Activated naive CD8-positive, alpha-beta T cell treated with anti-CD3 and anti-CD28 coated beads, Interleukin-2, amount 50 U/mL, for 24 hours (primary cell): ENCODE measurements at regions not wholly inside any gene's neighbourhood (a gene's known extent, or its start where the extent isn't known, plus 50 kb on each side); places are given as distances from the start of the nearest gene placed in this dataset.

Source experiments
- ATAC-seq: fragments of 150-1000 bp; cut with Tn5 transposase; one replicate; pipeline ENCODE4 v1.10.0; 2021
- DNase-seq: peaks from one replicate; pipeline ENCODE4 v3.0.0; 2021
- H3K27ac Mint-ChIP-seq: one replicate; pipeline ENCODE4 v1.8.0; 2021; ENCODE audit warnings: mild to moderate bottlenecking, mixed read lengths
- H3K27me3 Mint-ChIP-seq: one replicate; pipeline ENCODE4 v1.8.0; 2021; ENCODE audit warnings: mixed read lengths
- H3K36me3 Mint-ChIP-seq: one replicate; pipeline ENCODE4 v1.8.0; 2021; ENCODE audit warnings: low read depth, mixed read lengths
- H3K4me1 Mint-ChIP-seq: one replicate; pipeline ENCODE4 v1.8.0; 2021; ENCODE audit warnings: mixed read lengths
- H3K4me3 Mint-ChIP-seq: one replicate; pipeline ENCODE4 v1.8.0; 2021; ENCODE audit warnings: mild to moderate bottlenecking, moderate library complexity, mixed read lengths
- H3K9me3 Mint-ChIP-seq: one replicate; pipeline ENCODE4 v1.8.0; 2021; ENCODE audit warnings: mixed read lengths

GRCh38 chr6:2491137-2491536 lies 245.7 kb upstream of the GMDS start:
- ATAC-seq = no peak
- H3K4me1 Mint-ChIP-seq = no peaks in the 10 kb centered on the region
- H3K9me3 Mint-ChIP-seq = no peaks in the 10 kb centered on the region
- H3K4me3 Mint-ChIP-seq = no peak overlapping the region
- no peaks in the 10 kb centered on the region for H3K27me3 Mint-ChIP-seq
- H3K36me3 Mint-ChIP-seq = no peaks in the 10 kb centered on the region
- H3K27ac Mint-ChIP-seq = no peak overlapping the region
- DNase-seq = no peak

- DNase-seq = no peak
- peaks cover 1% of the 10 kb centered on the region for H3K9me3 Mint-ChIP-seq
- no peak overlapping the region for H3K4me3 Mint-ChIP-seq
- no peak for ATAC-seq
- H3K4me1 Mint-ChIP-seq = no peaks in the 10 kb centered on the region
- no peak overlapping the region for H3K27ac Mint-ChIP-seq
- no peaks in the 10 kb centered on the region for H3K27me3 Mint-ChIP-seq
- H3K36me3 Mint-ChIP-seq = no peaks in the 10 kb centered on the region
Observed at GRCh38 chr6:2488578-2488977, 243.2 kb upstream of the GMDS start.

DNA sequence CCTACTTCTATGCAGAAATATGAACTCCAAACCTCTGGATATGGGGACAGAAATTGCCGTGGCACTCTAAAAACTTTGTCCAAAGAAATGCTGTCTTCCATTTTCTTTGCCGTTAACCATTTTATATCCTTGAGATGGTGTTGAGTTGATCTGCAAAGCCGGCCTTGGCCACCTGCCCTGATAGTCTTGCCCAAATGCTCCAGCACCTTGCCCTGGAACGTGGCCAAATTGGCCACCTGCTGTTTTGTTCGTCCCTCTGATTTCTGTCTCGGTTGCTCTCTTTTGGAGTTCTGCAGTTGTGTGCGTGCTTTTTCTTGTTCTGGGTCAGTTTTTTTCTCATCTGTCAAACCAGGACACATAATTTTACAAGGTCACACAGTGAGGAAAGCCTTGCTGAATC lies 239.7 kb upstream of the GMDS start:
- Mint-ChIP-seq H3K27me3 (no peaks in the 10 kb centered on the region), H3K27ac (no peak overlapping the region), H3K9me3 (peaks cover 13% of the 10 kb centered on the region), H3K4me1 (no peaks in the 10 kb centered on the region), H3K4me3 (no peak overlapping the region), H3K36me3 (peaks cover 2% of the 10 kb centered on the region)
- ATAC-seq (no peak), DNase-seq (no peak)

DNA sequence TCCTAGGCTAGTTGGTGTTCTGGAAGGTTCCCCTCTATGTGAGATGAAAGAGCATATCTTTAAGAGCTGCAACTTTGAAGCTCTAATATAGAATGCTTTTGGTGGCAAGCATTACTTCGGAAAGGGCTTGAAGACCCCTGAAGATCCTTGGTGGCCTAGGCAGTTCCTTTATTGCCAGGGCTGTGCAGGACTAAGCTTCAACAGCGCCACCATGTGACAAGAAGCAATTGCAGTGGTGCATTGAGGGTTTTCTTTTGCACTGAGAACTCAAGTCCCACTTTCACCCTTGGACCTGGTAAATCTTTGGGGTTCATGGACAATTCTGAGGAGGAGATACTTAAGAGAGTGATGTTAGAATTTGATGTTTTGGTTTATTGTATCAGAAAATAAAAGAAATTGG lies 237.4 kb upstream of the GMDS start:
- no peaks in the 10 kb centered on the region for H3K4me1 Mint-ChIP-seq
- H3K9me3 Mint-ChIP-seq = peaks cover 13% of the 10 kb centered on the region
- DNase-seq (no peak), ATAC-seq (no peak)
- H3K4me3 Mint-ChIP-seq = no peak overlapping the region
- peaks cover 2% of the 10 kb centered on the region for H3K36me3 Mint-ChIP-seq
- peaks cover 3% of the 10 kb centered on the region for H3K27me3 Mint-ChIP-seq
- no peak overlapping the region for H3K27ac Mint-ChIP-seq

DNA sequence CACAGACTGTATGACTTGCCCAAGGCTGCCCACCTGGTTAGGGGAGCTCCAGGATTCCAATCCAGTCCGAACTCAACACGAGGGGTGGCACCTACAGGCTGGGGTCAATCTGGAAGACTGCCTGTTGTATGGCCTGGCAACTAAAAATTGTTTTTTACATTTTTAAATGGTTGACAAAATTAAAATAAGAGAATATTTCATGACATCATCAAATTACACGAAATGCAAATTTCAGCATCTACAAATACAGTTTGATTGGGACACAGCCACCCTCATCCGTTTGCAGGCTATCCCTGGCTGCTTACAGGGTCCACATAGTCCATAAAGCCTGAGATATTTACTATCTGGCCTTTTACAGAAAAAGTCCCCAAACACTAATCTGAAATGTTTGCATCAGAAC lies 235.9 kb upstream of the GMDS start:
- Mint-ChIP-seq H3K36me3 (peaks cover 2% of the 10 kb centered on the region), H3K4me3 (no peak overlapping the region), H3K9me3 (peaks cover 13% of the 10 kb centered on the region), H3K27ac (no peak overlapping the region), H3K27me3 (peaks cover 3% of the 10 kb centered on the region), H3K4me1 (no peaks in the 10 kb centered on the region)
- no peak for DNase-seq
- no peak for ATAC-seq

- Mint-ChIP-seq H3K9me3 (peaks cover 13% of the 10 kb centered on the region), H3K4me1 (no peaks in the 10 kb centered on the region), H3K27ac (no peak overlapping the region), H3K4me3 (no peak overlapping the region), H3K36me3 (peaks cover 2% of the 10 kb centered on the region), H3K27me3 (peaks cover 3% of the 10 kb centered on the region)
- no peak for ATAC-seq
- no peak for DNase-seq
Observed at GRCh38 chr6:2480267-2480966, 235.0 kb upstream of the GMDS start.

- no peak for ATAC-seq
- Mint-ChIP-seq H3K9me3 (peaks cover 9% of the 10 kb centered on the region), H3K4me3 (no peak overlapping the region), H3K27ac (no peak overlapping the region), H3K27me3 (peaks cover 3% of the 10 kb centered on the region), H3K4me1 (no peaks in the 10 kb centered on the region), H3K36me3 (no peaks in the 10 kb centered on the region)
- no peak for DNase-seq
Observed at GRCh38 chr6:2478200-2478599, 232.8 kb upstream of the GMDS start.

DNA sequence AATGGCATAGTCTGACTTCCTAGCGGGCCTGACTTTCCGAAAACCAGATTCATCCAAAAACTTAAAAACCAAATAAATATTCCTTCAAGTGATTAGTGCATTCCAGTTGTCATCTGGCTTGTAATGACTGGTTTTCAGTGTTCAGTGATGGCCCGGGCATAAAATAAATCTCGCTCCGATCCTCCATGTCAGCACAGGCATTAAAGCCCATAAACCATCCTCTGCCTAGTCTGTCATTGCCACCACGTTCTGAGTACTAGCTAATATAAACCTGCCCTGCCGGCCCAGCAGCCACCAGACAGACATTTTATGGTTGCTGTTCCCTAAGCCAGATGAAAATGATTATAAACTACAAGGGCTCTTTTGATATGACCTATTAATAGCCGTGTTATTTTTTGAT lies 232.3 kb upstream of the GMDS start:
- Mint-ChIP-seq H3K4me1 (no peaks in the 10 kb centered on the region), H3K4me3 (no peak overlapping the region), H3K27me3 (peaks cover 3% of the 10 kb centered on the region), H3K9me3 (peaks cover 5% of the 10 kb centered on the region), H3K27ac (no peak overlapping the region), H3K36me3 (no peaks in the 10 kb centered on the region)
- DNase-seq (no peak), ATAC-seq (no peak)

DNA sequence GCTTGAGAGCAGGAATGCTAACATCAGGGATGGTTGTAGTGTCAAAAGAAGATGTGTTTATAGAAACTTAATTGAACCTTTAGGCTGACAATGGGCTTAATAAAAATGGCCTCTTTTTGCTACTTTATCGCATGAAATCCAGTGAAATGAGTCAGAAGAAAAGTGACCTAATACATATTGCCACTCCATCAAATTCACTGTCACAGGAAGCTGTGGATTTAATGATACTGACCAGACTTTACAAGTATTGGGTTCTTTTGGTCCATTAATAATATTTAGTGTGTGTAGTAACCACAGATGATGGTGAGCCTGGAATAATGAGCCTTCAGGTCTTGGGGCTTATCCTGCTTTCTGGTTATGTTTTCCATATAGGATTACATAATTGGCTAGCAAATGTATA lies 231.8 kb upstream of the GMDS start:
- H3K27me3 Mint-ChIP-seq = peaks cover 5% of the 10 kb centered on the region
- peaks cover 2% of the 10 kb centered on the region for H3K9me3 Mint-ChIP-seq
- H3K4me1 Mint-ChIP-seq = no peaks in the 10 kb centered on the region
- no peak for ATAC-seq
- no peak overlapping the region for H3K27ac Mint-ChIP-seq
- H3K4me3 Mint-ChIP-seq = no peak overlapping the region
- no peak for DNase-seq
- H3K36me3 Mint-ChIP-seq = no peaks in the 10 kb centered on the region

DNA sequence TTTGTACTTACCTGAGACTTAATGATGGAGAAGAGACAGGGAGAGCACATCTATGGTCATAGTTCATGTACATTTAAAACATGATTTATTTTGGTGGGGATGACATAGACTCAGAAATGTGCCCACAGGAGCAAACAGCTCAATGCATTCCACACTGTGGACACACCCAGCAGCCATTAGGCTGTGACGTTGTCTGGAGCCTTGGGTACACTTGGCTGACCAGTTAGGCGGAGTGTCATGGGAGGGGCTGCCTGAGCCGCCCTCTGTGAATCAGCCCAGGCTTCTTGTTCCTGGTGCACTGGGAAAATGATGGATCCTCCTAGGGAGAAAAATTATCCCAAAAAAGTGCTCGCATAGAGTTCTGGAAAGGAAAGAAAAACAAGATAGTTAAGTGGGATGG lies 231.0 kb upstream of the GMDS start:
- no peak for ATAC-seq
- no peaks in the 10 kb centered on the region for H3K9me3 Mint-ChIP-seq
- no peaks in the 10 kb centered on the region for H3K4me1 Mint-ChIP-seq
- no peak overlapping the region for H3K4me3 Mint-ChIP-seq
- peaks cover 5% of the 10 kb centered on the region for H3K27me3 Mint-ChIP-seq
- no peak for DNase-seq
- no peaks in the 10 kb centered on the region for H3K36me3 Mint-ChIP-seq
- no peak overlapping the region for H3K27ac Mint-ChIP-seq

GRCh38 chr6:2471472-2471871 lies 226.1 kb upstream of the GMDS start:
- no peak overlapping the region for H3K4me3 Mint-ChIP-seq
- H3K27me3 Mint-ChIP-seq = peaks cover 10% of the 10 kb centered on the region
- no peaks in the 10 kb centered on the region for H3K36me3 Mint-ChIP-seq
- H3K27ac Mint-ChIP-seq = no peak overlapping the region
- DNase-seq = no peak
- no peaks in the 10 kb centered on the region for H3K4me1 Mint-ChIP-seq
- no peak for ATAC-seq
- no peaks in the 10 kb centered on the region for H3K9me3 Mint-ChIP-seq

DNA sequence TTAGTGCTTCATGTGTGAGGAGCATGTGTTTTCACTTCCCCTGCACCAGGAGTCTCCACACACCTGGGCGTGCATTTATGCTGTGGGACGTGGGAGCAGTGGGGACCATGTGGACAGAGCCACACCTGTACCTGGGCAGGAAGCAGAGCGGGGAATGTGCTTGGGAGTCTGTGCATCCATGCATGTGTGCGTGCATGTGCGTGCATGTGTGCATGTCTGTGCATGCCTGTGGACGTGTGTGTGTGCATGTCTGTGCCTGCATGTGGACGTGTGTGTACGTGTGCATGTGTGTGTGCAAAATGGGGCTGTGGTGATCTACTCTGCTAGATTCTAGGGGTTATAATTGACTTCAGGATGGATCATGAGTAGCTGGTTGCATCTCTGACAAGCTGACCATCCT lies 224.0 kb upstream of the GMDS start:
- ATAC-seq = no peak
- no peaks in the 10 kb centered on the region for H3K4me1 Mint-ChIP-seq
- H3K27ac Mint-ChIP-seq = no peak overlapping the region
- H3K36me3 Mint-ChIP-seq = no peaks in the 10 kb centered on the region
- peaks cover 11% of the 10 kb centered on the region for H3K27me3 Mint-ChIP-seq
- no peak for DNase-seq
- H3K9me3 Mint-ChIP-seq = no peaks in the 10 kb centered on the region
- H3K4me3 Mint-ChIP-seq = no peak overlapping the region

DNA sequence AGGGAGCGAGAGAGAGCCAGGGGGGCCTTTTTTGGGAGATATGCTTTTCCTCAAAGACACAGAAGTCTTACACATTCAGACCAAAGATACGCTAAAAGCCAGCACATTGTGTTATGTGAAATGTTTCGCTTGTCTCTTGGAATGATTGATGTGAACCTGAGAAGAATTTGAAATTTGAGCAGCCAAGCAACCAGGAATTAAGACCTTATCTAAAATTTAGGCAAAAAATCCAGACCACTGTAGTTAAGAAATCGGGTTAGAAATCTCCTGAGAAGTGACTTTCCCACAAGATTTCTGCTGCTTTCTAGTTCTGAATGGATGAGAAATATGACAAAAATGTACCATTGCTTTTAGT lies 223.2 kb upstream of the GMDS start:
- no peaks in the 10 kb centered on the region for H3K4me1 Mint-ChIP-seq
- H3K27me3 Mint-ChIP-seq = peaks cover 11% of the 10 kb centered on the region
- no peak for ATAC-seq
- H3K36me3 Mint-ChIP-seq = no peaks in the 10 kb centered on the region
- no peak for DNase-seq
- no peak overlapping the region for H3K4me3 Mint-ChIP-seq
- H3K9me3 Mint-ChIP-seq = no peaks in the 10 kb centered on the region
- no peak overlapping the region for H3K27ac Mint-ChIP-seq

DNA sequence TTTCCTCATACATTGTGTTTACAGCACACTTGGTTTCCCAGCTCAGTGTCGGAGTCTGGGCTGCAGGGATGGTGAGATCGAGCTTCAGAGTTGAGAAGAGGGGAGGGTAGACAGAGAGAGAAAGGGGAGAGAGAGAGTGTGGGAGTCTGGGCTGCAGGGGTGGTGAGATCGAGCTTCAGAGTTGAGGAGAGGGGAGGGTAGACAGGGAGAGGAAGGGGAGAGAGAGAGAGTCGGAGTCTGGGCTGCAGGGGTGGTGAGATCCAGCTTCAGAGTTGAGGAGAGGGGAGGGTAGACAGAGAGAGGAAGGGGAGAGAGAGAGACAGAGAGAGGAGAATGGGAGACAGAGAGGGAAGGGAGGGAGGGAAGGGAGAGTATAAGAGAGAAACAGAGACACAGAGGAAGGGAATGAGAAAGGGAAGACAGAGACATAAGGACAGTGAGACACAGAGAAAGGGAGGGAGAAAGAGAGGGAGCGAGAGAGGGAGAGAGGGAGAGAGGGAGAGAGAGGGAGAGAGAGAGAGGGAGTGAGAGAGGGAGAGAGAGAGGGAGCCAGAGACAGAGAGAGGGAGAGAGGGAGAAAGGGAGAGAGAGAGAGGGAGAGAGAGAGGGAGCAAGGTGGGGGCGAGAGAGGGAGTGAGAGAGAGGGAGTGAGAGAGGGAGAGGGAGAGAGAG lies 222.7 kb upstream of the GMDS start:
- Mint-ChIP-seq H3K36me3 (no peaks in the 10 kb centered on the region), H3K4me1 (no peaks in the 10 kb centered on the region), H3K27ac (no peak overlapping the region), H3K4me3 (no peak overlapping the region), H3K27me3 (peaks cover 11% of the 10 kb centered on the region), H3K9me3 (no peaks in the 10 kb centered on the region)
- no peak for ATAC-seq
- DNase-seq = no peak

GRCh38 chr6:2465336-2465735 lies 219.9 kb upstream of the GMDS start:
- DNase-seq = no peak
- Mint-ChIP-seq H3K4me3 (no peak overlapping the region), H3K27ac (no peak overlapping the region)

DNA sequence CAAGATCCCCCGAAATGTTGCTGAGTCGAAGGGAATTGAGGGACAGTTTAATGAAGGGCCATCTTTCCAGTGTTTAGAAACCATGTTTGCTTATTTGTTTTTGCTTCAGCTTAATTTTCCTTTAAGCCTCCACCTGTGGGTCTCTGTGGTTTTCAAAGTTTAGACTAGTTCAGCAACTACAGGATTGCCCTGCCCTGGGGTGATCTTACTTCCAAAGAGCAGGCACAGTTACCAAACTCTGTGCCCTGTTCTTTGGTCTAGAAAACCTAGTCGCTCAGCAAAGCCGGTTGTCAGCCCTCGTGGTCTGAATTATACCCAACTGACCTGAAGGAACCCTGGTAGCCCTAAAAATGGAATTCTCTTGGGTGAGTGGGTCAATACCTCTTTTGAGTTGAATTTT lies 219.2 kb upstream of the GMDS start:
- Mint-ChIP-seq H3K36me3 (no peaks in the 10 kb centered on the region), H3K9me3 (no peaks in the 10 kb centered on the region)

More at GRCh38 chr6:2465336-2465735, 219.9 kb upstream of the GMDS start:
- Mint-ChIP-seq H3K4me1 (no peaks in the 10 kb centered on the region), H3K27me3 (peaks cover 11% of the 10 kb centered on the region), H3K9me3 (no peaks in the 10 kb centered on the region), H3K36me3 (no peaks in the 10 kb centered on the region)
- ATAC-seq = no peak

More for the DNA sequence above, 219.2 kb upstream of the GMDS start:
- Mint-ChIP-seq H3K4me1 (no peaks in the 10 kb centered on the region), H3K27ac (no peak overlapping the region), H3K4me3 (no peak overlapping the region), H3K27me3 (peaks cover 11% of the 10 kb centered on the region)
- DNase-seq (no peak), ATAC-seq (no peak)
